HG03432 (cell line): ENCODE measurements at regions not wholly inside any gene's neighbourhood (a gene's known extent, or its start where the extent isn't known, plus 50 kb on each side); places are given as distances from the start of the nearest gene placed in this dataset.

Source experiments
- ATAC-seq: cut with Tn5 transposase; IDR thresholded peaks from one replicate; pipeline ENCODE4 v1.9.1; 2021; ENCODE audit warnings: mild to moderate bottlenecking, moderate library complexity; ENCODE audit not compliant: unreplicated experiment

DNA sequence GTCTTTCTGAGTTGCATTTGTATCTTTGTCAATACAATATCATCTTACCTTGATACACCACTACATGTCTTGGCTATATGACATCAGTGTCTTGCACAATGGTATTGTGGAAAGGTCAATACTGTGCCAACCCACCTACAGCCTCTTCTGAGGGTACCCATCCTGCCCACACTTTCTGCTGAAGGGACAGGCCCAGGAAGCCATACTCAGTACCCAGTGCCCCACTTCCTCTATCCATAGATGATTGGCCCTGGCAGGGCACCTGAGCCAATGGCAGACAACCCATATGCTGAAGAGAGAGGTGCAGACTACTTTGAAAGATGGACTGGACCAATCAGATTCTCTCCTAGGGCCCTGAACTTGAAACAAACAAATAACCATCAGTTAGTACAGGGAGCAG lies 152.0 kb upstream of the ADO start:
- ATAC-seq: no peak

DNA sequence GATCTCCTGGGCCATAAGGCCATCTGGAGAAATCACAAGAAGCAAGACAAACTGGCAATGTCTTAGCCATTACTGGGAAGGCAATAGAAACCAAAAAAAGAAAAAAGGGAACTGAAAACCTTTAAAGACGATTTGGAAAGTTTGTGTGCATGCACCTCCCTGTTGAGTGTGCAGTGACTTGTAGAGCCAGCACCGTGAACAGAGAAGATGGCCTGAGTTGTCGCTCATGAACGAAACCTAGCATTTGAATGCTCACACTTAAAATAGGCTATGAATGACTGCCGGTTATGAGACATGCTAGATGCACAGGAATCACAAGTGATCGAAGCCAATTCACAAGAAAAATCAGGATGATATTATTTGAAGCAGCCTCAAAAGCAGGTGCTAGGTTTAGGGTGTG lies 151.3 kb upstream of the ADO start:
- ATAC-seq: peak; percentile 78

- ATAC-seq: no peak
Measured at GRCh38 chr10:62654966-62655336, 149.6 kb upstream of the ADO start.

DNA sequence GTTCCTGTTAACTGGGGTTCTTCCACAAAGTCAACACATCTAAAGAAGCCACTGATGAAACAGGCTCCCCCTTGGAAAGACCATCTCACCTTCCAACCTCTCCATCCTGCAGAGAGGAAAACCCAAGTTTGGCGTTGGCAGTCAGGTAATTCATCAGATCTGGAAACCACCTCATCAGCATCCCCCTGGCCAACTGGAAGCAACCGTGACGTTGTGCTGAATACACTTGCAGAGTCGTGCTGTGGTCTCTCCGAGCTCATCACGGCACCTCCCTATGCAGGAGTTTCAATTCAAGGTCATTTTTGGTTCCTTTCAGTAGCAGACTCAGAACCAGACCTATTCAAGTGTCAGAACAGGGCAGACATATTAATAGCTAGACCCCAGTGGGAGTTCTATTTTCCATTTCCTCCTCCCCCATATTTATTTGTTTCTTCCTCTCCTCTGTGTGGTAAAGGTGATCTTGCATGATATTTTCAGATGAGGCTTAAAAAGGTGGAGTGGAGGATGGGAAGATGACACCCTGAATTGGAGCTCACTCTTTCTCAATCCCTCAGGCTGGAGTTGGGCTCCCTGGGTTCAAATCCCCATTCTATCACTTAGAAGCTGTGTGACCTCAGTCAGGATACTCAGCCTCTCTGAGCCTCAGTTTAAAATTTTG lies 149.1 kb upstream of the ADO start:
- ATAC-seq: peak; percentile 85

DNA sequence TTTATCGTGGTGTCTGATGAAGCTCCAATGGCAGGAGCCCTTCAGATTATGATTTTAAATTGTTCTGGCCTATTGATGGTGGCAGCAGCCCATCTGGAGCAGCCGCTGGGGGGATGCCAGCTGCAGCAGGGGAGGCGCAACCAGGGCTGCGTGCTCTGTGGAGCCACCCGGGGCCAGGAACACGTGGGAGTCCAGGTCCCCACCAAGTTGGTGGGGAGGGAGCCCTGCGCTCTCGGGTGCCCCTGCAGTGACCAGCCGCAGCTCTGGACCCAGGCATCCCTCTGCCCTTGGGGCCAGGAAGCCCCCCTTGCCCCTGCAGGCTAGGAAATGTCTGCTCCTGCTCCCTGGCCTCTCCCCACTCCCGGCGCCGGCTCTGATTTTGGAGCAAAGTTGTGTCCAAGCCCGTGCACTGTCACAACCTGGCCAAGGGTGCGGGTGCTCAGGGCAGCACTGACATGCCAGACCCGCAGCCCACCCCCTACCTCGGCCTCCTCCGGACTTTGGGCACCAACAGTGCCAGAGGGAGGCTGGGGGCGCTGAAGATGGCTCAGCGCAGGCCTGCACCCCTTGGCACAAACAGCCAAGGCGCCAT lies 147.2 kb upstream of the ADO start:
- no peak for ATAC-seq

DNA sequence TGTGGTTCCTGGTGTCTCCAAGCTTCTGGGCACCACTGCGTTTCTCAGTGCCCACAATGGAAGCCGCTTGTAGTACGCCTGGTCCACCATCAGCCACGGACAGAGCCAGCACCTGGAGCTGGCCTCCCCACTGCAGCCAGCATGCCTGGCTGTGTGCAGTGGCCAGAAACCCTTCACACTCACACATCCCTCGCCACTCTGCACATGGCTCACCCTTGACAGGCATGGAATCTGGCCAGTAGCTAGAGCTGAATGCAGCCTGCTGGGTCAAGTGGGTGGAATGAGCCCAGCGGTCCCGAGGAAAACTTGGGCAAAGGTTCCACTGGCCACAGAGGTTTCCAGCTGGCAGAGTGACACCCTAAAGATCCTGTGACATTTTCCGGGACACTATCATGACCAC lies 146.0 kb upstream of the ADO start:
- ATAC-seq: no peak

- ATAC-seq: no peak
Measured at GRCh38 chr10:62661143-62661542, 143.4 kb upstream of the ADO start.

GRCh38 chr10:62662486-62662885 lies 142.0 kb upstream of the ADO start:
- no peak for ATAC-seq

- no peak for ATAC-seq
Measured at GRCh38 chr10:62665771-62666170, 138.7 kb upstream of the ADO start.

DNA sequence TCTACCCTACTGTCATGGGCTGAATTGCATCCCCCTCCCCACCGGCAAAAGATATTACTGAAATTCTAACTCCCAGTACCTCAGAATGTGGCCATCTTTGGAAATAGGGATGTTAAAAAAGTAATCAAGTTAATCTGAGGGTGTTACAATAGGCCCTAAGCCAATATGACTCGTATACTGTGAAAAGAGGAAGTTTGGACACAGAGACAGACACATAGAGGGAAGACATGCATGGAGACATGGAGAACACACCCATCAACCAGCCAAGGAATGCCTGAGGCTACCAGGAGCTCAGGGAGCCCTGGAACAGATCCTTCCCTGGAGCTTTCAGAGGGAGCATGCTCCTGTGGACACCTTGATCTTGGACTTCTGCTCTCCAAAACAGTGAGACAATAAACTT lies 138.2 kb upstream of the ADO start:
- no peak for ATAC-seq

DNA sequence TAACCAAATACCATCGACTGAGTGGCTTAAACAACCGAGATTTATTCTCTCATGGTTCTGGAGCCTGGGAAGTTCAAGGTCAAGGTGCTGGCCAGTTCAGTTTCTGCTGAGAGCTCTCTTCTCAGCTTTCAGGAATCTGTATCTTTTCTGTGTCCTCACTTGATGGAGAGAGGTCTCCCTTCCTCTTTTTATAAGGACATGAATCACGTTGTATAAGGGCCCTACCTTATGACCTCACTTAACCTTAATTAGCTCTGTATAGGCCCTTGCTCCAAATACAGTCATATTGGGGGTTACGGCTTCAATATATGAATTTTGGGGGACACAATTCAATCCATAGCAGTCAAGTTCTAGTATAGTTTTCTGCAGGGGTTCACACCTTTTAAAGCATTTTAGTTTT lies 135.2 kb upstream of the ADO start:
- no peak for ATAC-seq

DNA sequence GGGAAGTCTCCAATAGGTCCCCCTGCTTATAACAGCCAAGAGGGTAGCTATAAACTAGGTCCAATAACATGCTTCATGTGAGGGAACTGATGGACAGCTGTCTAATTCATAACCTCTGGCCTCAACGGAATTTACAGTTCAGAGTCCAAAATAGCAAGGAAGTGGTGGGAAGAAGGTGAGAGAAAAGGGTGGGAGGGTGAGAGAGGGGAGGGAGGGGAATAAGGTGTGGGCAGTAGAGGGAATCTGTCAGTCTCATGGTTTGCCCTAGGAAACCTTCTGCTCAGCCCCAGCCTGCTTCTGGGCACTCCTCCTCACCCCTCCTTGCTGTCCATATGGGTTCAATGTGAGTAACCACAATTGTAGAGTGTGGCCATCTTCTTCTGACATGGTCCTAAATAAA lies 133.4 kb upstream of the ADO start:
- no peak for ATAC-seq

- peak; percentile 97 for ATAC-seq
Measured at GRCh38 chr10:62681211-62681940, 123.1 kb upstream of the ADO start.

GRCh38 chr10:62684911-62685310 lies 119.6 kb upstream of the ADO start:
- ATAC-seq: no peak

GRCh38 chr10:62687230-62687748 lies 117.2 kb upstream of the ADO start:
- ATAC-seq: no peak

DNA sequence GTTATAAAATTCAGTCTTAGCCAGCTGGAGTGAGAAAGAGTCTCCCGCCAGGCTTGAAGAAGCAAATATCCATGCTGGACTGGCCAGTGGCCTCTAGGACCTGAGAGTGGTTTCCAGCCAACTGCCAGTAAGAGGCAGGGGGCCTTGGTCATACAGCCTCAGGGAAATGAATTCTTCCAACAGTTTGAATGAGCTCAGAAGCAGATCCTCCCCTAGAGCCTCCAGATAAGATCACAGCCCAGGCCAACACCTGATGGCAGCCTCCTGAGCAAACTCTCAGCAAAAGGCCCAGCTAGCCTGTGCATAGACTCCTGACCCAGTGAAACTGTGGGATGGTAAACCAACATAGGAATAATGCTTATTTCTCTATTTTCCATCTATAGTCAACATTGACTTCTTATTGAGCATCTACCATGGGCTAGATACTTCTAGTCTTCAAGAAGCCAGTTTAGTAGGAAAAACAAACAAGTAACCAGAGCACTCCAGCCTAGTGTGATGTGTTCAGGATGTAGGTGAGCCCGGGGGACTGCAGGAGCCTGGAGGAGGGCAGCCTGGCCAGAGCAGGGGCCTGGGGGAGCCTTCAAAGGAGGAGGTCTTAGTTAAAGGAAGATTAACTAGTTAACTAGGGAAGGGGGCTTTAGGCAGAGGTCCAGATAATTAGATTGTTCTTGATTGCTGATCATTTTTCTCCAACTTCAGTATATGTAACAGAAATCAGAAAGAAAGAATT lies 115.4 kb upstream of the ADO start:
- no peak for ATAC-seq

- ATAC-seq: no peak
Measured at GRCh38 chr10:62689712-62690111, 114.8 kb upstream of the ADO start.

DNA sequence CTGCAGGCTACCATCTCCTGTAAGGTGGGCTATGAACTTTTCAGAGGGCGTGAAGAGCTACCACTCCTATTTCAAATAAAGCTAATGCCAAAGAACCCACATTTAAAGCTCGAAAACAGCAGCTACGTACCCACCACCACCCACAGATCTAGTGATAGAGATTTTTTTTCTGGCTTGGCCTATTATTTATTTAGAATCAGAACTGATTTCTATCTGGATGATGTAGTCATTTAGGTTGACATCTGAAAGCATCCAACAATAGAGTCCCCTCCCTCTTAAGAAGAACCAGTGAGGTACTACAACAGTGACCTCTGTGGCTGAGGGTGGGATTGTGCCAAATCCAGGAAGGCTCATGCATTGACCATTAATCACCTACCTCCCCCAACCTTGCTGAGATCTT lies 113.8 kb upstream of the ADO start:
- ATAC-seq: no peak

DNA sequence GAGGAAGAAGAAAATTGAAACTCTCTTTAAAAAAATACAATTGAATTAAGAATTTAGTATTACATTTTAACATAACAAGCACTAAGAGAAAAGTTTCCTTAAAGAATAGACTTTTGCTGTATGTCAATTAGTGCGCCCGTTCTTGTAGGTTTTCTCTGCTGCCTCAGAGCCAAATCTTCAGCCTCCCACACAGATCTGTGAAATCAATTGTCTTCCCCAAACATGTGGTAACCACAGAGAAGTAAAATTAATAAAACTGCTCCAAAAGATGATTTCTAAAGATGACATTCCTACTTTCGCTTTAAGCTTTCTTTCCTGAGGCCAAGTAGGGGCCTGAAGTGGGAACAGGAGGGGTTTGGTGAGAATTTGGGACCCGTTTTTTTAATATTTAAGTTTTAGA lies 113.2 kb upstream of the ADO start:
- no peak for ATAC-seq

- no peak for ATAC-seq
Measured at GRCh38 chr10:62692085-62692484, 112.4 kb upstream of the ADO start.

DNA sequence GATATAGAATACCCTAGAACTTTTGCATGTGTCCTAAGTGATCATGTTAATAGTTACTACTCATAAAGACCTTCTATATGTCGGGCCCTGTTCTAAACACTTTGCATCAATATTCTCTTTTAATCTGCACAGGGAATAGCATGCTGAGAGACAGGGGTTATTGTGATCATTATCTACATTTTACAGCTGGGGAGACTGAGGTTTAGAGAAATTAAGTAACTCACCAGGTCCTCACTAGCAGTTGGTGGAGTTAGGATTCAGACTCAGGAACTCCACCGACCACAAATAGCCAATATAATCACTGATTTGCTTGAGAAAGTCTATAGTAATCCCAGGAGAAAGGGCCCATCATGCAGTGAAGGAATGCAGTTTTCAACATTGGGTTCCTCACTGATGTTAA lies 111.2 kb upstream of the ADO start:
- no peak for ATAC-seq
